Breast epithelium (tissue), 3 donors: ENCODE measurements at regions not wholly inside any gene's neighbourhood (a gene's known extent, or its start where the extent isn't known, plus 50 kb on each side); places are given as distances from the start of the nearest gene placed in this dataset.

Experiments
- CTCF ChIP-seq, 3 donors: fragments of 450-650 bp; IDR thresholded peaks; one replicate each; pipeline ENCODE4 v1.5.1; 2016 to 2017; ENCODE audit warnings: antibody characterized with exemption in 3 of 3, mild to moderate bottlenecking in 3 of 3, moderate library complexity in 3 of 3
- POLR2AphosphoS5 ChIP-seq, 3 donors: sonication (generic); formaldehyde crosslinking; IDR thresholded peaks; one replicate each; pipeline ENCODE4 v1.6.1; 2017; ENCODE audit warnings: antibody characterized with exemption in 3 of 3

- no peak for TF ChIP-seq POLR2AphosphoS5 (IDR thresholded peaks at IDR 0.05)
- TF ChIP-seq CTCF (IDR thresholded peaks at IDR 0.05): no peak
Observed at GRCh38 chrX:45748369-45748774, 547.7 kb upstream of the DIPK2B start.
